DOHH2 (cell line): ENCODE measurements at regions not wholly inside any gene's neighbourhood (a gene's known extent, or its start where the extent isn't known, plus 50 kb on each side); places are given as distances from the start of the nearest gene placed in this dataset.

ENCODE experiments used
- CTCF ChIP-seq: fragments of 200-600 bp; sonication (generic); IDR thresholded peaks from one replicate; pipeline ENCODE4 v1.5.1; 2014; ENCODE audit warnings: antibody characterized with exemption, mild to moderate bottlenecking, low read depth, low read length; ENCODE audit not compliant: poor library complexity, severe bottlenecking
- EZH2phosphoT487 ChIP-seq: fragments of 200-600 bp; sonication (generic); IDR thresholded peaks from 2 replicates; pipeline ENCODE4 v1.6.1; 2017; ENCODE audit warnings: borderline replicate concordance, mild to moderate bottlenecking, antibody characterized with exemption, low read length, moderate library complexity, mixed read lengths

- TF ChIP-seq CTCF (no peak), EZH2phosphoT487 (no peak)
These were observed 73.9 kb downstream of the OR2B2 start for GRCh38 chr6:27838058-27838944.
